Germinal center (tissue), 1 donor: ENCODE measurements at regions not wholly inside any gene's neighbourhood (a gene's known extent, or its start where the extent isn't known, plus 50 kb on each side); places are given as distances from the start of the nearest gene placed in this dataset.
"Not testable (repeated sequence)": the region's sequence is repeated elsewhere in the genome, so short reads cannot be mapped to it uniquely, and the experiment has no call there.

Experiments
- DNase-seq: peaks from one replicate; pipeline ENCODE4 v3.0.0; 2012; ENCODE audit warnings: mixed read lengths, low spot score

- no peak for DNase-seq
Observed at GRCh38 chr18:28267276-28267675, 90.3 kb upstream of the CDH2 start.

- no peak for DNase-seq
Observed at GRCh38 chr18:28256166-28256565, 79.2 kb upstream of the CDH2 start.

DNA sequence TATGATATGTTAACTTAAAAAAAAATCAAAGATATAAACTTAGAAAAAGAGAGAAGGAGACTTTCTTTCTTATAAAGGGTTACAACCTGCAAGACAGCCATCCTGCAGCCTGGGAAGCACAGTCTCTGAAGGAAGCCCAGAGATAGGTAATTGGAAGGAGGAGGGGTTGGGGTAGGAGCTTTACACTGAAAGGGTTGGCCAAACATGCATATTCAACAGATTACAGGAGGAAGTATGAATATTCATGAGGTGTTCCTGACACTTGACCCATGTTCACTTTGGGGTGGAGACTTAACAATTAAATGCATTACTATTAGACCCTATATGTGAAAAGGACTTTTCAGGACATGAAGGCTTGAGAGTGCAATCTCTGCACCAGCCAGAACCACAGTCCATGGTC lies 71.7 kb upstream of the CDH2 start:
- no peak for DNase-seq

- DNase-seq = not testable (repeated sequence)
Observed at GRCh38 chr18:28240626-28241025, 63.7 kb upstream of the CDH2 start.

- DNase-seq = no peak
Observed at GRCh38 chr18:28236487-28236886, 59.6 kb upstream of the CDH2 start.
